Vagina (tissue), 2 donors: ENCODE measurements at regions not wholly inside any gene's neighbourhood (a gene's known extent, or its start where the extent isn't known, plus 50 kb on each side); places are given as distances from the start of the nearest gene placed in this dataset.

ENCODE experiments used
- POLR2A ChIP-seq, 2 donors: fragments of 450-650 bp; IDR thresholded peaks; one replicate each; pipeline ENCODE4 v1.6.1; 2017; ENCODE audit warnings: antibody characterized with exemption in 2 of 2, mild to moderate bottlenecking in 2 of 2, moderate library complexity in 2 of 2
- POLR2AphosphoS5 ChIP-seq, 2 donors: sonication (generic); formaldehyde crosslinking; IDR thresholded peaks; one replicate each; pipeline ENCODE4 v1.9.0; 2017; ENCODE audit warnings: antibody characterized with exemption in 2 of 2, mild to moderate bottlenecking in 2 of 2, low read depth in 1 of 2; ENCODE audit not compliant: insufficient read depth in 1 of 2
- TF ChIP-seq, protein P1 (sequence below), 3 experiments: fragments of 450-650 bp in 2 of 3; fragments of 200-600 bp in 1 of 3; sonication (generic) in 1 of 3; IDR thresholded peaks; one replicate each; pipeline ENCODE4 v1.5.1; 2017 to 2019; ENCODE audit warnings: antibody characterized with exemption in 3 of 3, mild to moderate bottlenecking in 2 of 3, moderate library complexity in 2 of 3

GRCh38 chr4:17366496-17366895 lies 145.4 kb downstream of the QDPR start:
- TF ChIP-seq POLR2A (IDR thresholded peaks at IDR 0.05): no peak
- TF ChIP-seq, protein P1, sequence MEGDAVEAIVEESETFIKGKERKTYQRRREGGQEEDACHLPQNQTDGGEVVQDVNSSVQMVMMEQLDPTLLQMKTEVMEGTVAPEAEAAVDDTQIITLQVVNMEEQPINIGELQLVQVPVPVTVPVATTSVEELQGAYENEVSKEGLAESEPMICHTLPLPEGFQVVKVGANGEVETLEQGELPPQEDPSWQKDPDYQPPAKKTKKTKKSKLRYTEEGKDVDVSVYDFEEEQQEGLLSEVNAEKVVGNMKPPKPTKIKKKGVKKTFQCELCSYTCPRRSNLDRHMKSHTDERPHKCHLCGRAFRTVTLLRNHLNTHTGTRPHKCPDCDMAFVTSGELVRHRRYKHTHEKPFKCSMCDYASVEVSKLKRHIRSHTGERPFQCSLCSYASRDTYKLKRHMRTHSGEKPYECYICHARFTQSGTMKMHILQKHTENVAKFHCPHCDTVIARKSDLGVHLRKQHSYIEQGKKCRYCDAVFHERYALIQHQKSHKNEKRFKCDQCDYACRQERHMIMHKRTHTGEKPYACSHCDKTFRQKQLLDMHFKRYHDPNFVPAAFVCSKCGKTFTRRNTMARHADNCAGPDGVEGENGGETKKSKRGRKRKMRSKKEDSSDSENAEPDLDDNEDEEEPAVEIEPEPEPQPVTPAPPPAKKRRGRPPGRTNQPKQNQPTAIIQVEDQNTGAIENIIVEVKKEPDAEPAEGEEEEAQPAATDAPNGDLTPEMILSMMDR (IDR thresholded peaks at IDR 0.05): no peak
- no peak for TF ChIP-seq POLR2AphosphoS5 (IDR thresholded peaks at IDR 0.05; ENCODE audit: insufficient read depth in 1 of 2, low read depth in 1 of 2)
